Gastrocnemius medialis (tissue), 4 donors: ENCODE measurements at regions not wholly inside any gene's neighbourhood (a gene's known extent, or its start where the extent isn't known, plus 50 kb on each side); places are given as distances from the start of the nearest gene placed in this dataset.

ENCODE experiments used
- CTCF ChIP-seq, 5 experiments: fragments of 450-650 bp in 3 of 5; fragments of 200-600 bp in 2 of 5; sonication (generic) in 2 of 5; IDR thresholded peaks in 4 of 5; conservative IDR thresholded peaks in 1 of 5; 1 replicate in 4 of 5; 2 replicates in 1 of 5; pipeline ENCODE4 v1.5.1; 2016 to 2019; ENCODE audit warnings: antibody characterized with exemption in 5 of 5, mild to moderate bottlenecking in 3 of 5, moderate library complexity in 3 of 5
- POLR2A ChIP-seq, 2 donors: fragments of 450-650 bp; IDR thresholded peaks; one replicate each; pipeline ENCODE4 v1.6.1; 2017; ENCODE audit warnings: antibody characterized with exemption in 2 of 2, mild to moderate bottlenecking in 2 of 2, moderate library complexity in 2 of 2

GRCh38 chr9:89993678-89994630, 389.1 kb downstream of the GADD45G start:
- TF ChIP-seq CTCF (IDR thresholded peaks at IDR 0.05 in 4 of 5, conservative IDR thresholded peaks at IDR 0.05 in 1 of 5) (no peak), POLR2A (IDR thresholded peaks at IDR 0.05) (no peak)
